Endothelial cell of umbilical vein (primary cell): ENCODE measurements at regions not wholly inside any gene's neighbourhood (a gene's known extent, or its start where the extent isn't known, plus 50 kb on each side); places are given as distances from the start of the nearest gene placed in this dataset.

ENCODE experiments used
- BruUV-seq: library from RNA; stranded (reverse); fragments of 400-500 nt; replicated peaks from 2 replicates; lab custom pipeline; 2021; lab: Mats Ljungman, UMichigan
- CTCF ChIA-PET: fragments of 300-600, 350-600 bp; sonication (Branson Sonifier 250); formaldehyde crosslinking; loops from one replicate; lab custom pipeline; 2021; ENCODE audit warnings: antibody characterized with exemption, inconsistent platforms; lab: Charles Lee
- POLR2A ChIA-PET: fragments of 300-600, 350-600 bp; sonication (Branson Sonifier 250); formaldehyde crosslinking; loops from one replicate; lab custom pipeline; 2021; ENCODE audit warnings: antibody characterized with exemption, inconsistent platforms; lab: Charles Lee
- DNase-seq: peaks from one replicate; pipeline ENCODE4 v3.0.0-alpha.2; 2011; ENCODE audit warnings: low read depth, low spot score
- FAIRE-seq: peaks from 2 replicates; lab custom pipeline; 2011; peaks lifted over from hg19 to GRCh38; lab: Jason Lieb, UNC
- H2AFZ ChIP-seq: 2 replicates; pipeline ENCODE4 v1.6.0; 2012; ENCODE audit warnings: low read depth, low read length, control low read depth, inconsistent platforms
- H3K27ac ChIP-seq: 2 replicates; pipeline ENCODE4 v1.5.1; 2011; ENCODE audit warnings: low read depth, mild to moderate bottlenecking, control low read depth, low read length, moderate library complexity; ENCODE audit not compliant: insufficient read depth
- H3K27me3 ChIP-seq, 2 experiments: 2 replicates each; pipeline versions ENCODE4 v1.6.0 to v1.6.1; 2011; ENCODE audit warnings: low read length in 2 of 2, mixed read lengths in 1 of 2; ENCODE audit not compliant: control insufficient read depth in 2 of 2, insufficient read depth in 2 of 2
- H3K36me3 ChIP-seq, 2 experiments: 2 replicates in 1 of 2; 3 replicates in 1 of 2; pipeline ENCODE4 v1.5.1; 2011; ENCODE audit warnings: low read length in 2 of 2, mild to moderate bottlenecking in 1 of 2, moderate library complexity in 1 of 2; ENCODE audit not compliant: control insufficient read depth in 2 of 2, insufficient read depth in 2 of 2; ENCODE audit errors: extremely low read depth in 1 of 2
- H3K4me1 ChIP-seq: 3 replicates; pipeline ENCODE4 v1.5.1; 2011; ENCODE audit warnings: mild to moderate bottlenecking, low read length; ENCODE audit not compliant: control insufficient read depth, insufficient read depth; ENCODE audit errors: extremely low read depth
- H3K4me2 ChIP-seq: 2 replicates; pipeline ENCODE4 v1.6.1; 2011; ENCODE audit warnings: low read length, control low read depth, mixed read lengths; ENCODE audit not compliant: insufficient read depth
- H3K4me3 ChIP-seq, 3 experiments: fragments of 200-600 bp in 1 of 3; sonication (generic), shearing (Covaris generic) in 1 of 3; replicated peaks in 1 of 3; 2 replicates each; pipeline ENCODE4 v1.5.1; 2011 to 2016; ENCODE audit warnings: control low read depth in 3 of 3, low read length in 3 of 3, mild to moderate bottlenecking in 2 of 3, inconsistent platforms in 1 of 3, low read depth in 1 of 3, moderate library complexity in 1 of 3; ENCODE audit not compliant: insufficient read depth in 1 of 3
- H3K79me2 ChIP-seq: 2 replicates; pipeline ENCODE4 v1.6.0; 2012; ENCODE audit warnings: low read length, inconsistent platforms; ENCODE audit not compliant: control insufficient read depth, insufficient read depth
- H3K9ac ChIP-seq: replicated peaks from 2 replicates; pipeline ENCODE3; 2011; ENCODE audit warnings: low read length, control low read depth; ENCODE audit not compliant: insufficient read depth; ENCODE audit errors: extremely low read depth
- H3K9me1 ChIP-seq: replicated peaks from 3 replicates; pipeline ENCODE4 v1.6.0; 2011; ENCODE audit warnings: mild to moderate bottlenecking, low read length; ENCODE audit not compliant: control insufficient read depth, insufficient read depth; ENCODE audit errors: extremely low read depth
- H3K9me3 ChIP-seq: replicated peaks from 2 replicates; pipeline ENCODE4 v1.5.1; 2012; ENCODE audit warnings: low read length, inconsistent platforms; ENCODE audit not compliant: control insufficient read depth, insufficient read depth
- H4K20me1 ChIP-seq: replicated peaks from 2 replicates; pipeline ENCODE3; 2011; ENCODE audit warnings: mild to moderate bottlenecking, low read length; ENCODE audit not compliant: control insufficient read depth, insufficient read depth; ENCODE audit errors: extremely low read depth
- EZH2 ChIP-seq: IDR thresholded peaks from 2 replicates; pipeline ENCODE4 v1.6.1; 2012; ENCODE audit warnings: borderline replicate concordance, low read depth, mild to moderate bottlenecking, moderate library complexity, low read length, inconsistent platforms; ENCODE audit not compliant: severe bottlenecking
- FOS ChIP-seq: IDR thresholded peaks from 2 replicates; pipeline ENCODE4 v1.6.1; 2011; ENCODE audit warnings: mild to moderate bottlenecking, low read length, moderate library complexity, borderline replicate concordance; ENCODE audit not compliant: insufficient read depth
- GATA2 ChIP-seq: IDR thresholded peaks from 2 replicates; pipeline ENCODE4 v1.7.0; 2011; ENCODE audit warnings: low read depth, mild to moderate bottlenecking, moderate library complexity, mixed read lengths, low read length; ENCODE audit not compliant: insufficient read length, insufficient read depth
- JUN ChIP-seq: IDR thresholded peaks from 2 replicates; pipeline ENCODE4 v1.6.1; 2011; ENCODE audit warnings: borderline replicate concordance, low read depth; ENCODE audit not compliant: insufficient read length, insufficient read depth
- MYC ChIP-seq: IDR thresholded peaks from one replicate; pipeline ENCODE4 v1.6.1; 2011; ENCODE audit warnings: mild to moderate bottlenecking, low read depth, low read length
- POLR2A ChIP-seq: IDR thresholded peaks from 2 replicates; pipeline ENCODE4 v1.6.1; 2012; ENCODE audit warnings: low read depth, mild to moderate bottlenecking, control low read depth, low read length
- POLR2AphosphoS5 ChIP-seq: IDR thresholded peaks from 2 replicates; pipeline ENCODE4 v1.6.1; 2012; ENCODE audit warnings: low read depth, mild to moderate bottlenecking, control low read depth, low read length, moderate library complexity; ENCODE audit not compliant: insufficient read depth
- dilution Hi-C: fragments of 300-500 bp; cut with MboI; formaldehyde crosslinking; loops from one replicate; pipeline ENCODE4 v1.15.0; 2019; ENCODE audit warnings: low sequenced_read_pairs; ENCODE audit not compliant: extremely low pct_ligation_motif_present
- intact Hi-C: fragments of 100-400 bp; cut with micrococcal nuclease; formaldehyde crosslinking; loops from one replicate; pipeline ENCODE4 v1.10.0; 2022
- TF ChIP-seq, protein P1 (sequence below), 2 donors: IDR thresholded peaks; 1 replicate in 1 of 2; 2 replicates in 1 of 2; pipeline ENCODE4 v1.5.1; 2011; ENCODE audit warnings: low read length in 2 of 2, mild to moderate bottlenecking in 2 of 2, moderate library complexity in 2 of 2, control low read depth in 1 of 2, inconsistent platforms in 1 of 2, low read depth in 1 of 2; ENCODE audit not compliant: insufficient read depth in 1 of 2; ENCODE audit errors: extremely low read depth in 1 of 2
- TF ChIP-seq, protein P2 (sequence below): IDR thresholded peaks from 2 replicates; pipeline ENCODE4 v1.6.1; 2011; ENCODE audit not compliant: insufficient read depth, insufficient read length

- no peaks in the 10 kb centered on the region for H3K36me3 ChIP-seq
- DNase-seq: no peak
- no peak for FAIRE-seq
- H3K4me3 ChIP-seq: no peak overlapping the region
- H3K4me1 ChIP-seq: no peaks in the 10 kb centered on the region
- H3K9ac ChIP-seq: no peak overlapping the region
- no peaks in the 10 kb centered on the region for H3K9me1 ChIP-seq
- ChIA-PET POLR2A (no interaction called here), CTCF (no interaction called here)
- no peak overlapping the region for H3K27ac ChIP-seq
- no peak for TF ChIP-seq POLR2A
- no peak overlapping the region for H3K4me2 ChIP-seq
- H3K79me2 ChIP-seq: no peaks in the 10 kb centered on the region
- no TSS peak for BruUV-seq
- H4K20me1 ChIP-seq: no peaks in the 10 kb centered on the region
- no peak overlapping the region for H2AFZ ChIP-seq
- intact Hi-C loops: no loop called here
- H3K9me3 ChIP-seq: peaks cover 9% of the 10 kb centered on the region
- dilution Hi-C loops: no loop called here
- H3K27me3 ChIP-seq: no peaks in the 10 kb centered on the region
Measured at GRCh38 chr15:91407269-91407889, 307.3 kb downstream of the SV2B start.

- Histone ChIP-seq H3K9ac (no peak overlapping the region), H3K36me3 (no peaks in the 10 kb centered on the region), H3K27ac (no peak overlapping the region), H2AFZ (no peak overlapping the region), H3K9me1 (no peaks in the 10 kb centered on the region), H3K27me3 (no peaks in the 10 kb centered on the region), H3K4me2 (no peak overlapping the region), H3K4me3 (no peak overlapping the region), H4K20me1 (no peaks in the 10 kb centered on the region), H3K9me3 (peaks cover 9% of the 10 kb centered on the region), H3K4me1 (no peaks in the 10 kb centered on the region), H3K79me2 (no peaks in the 10 kb centered on the region)
- POLR2A ChIA-PET: no interaction called here
- dilution Hi-C loops: no loop called here
- BruUV-seq: no TSS peak
- TF ChIP-seq GATA2 (no peak), POLR2A (no peak), MYC (no peak), JUN (no peak), EZH2 (no peak), POLR2AphosphoS5 (no peak), FOS (no peak)
- TF ChIP-seq, protein P1, sequence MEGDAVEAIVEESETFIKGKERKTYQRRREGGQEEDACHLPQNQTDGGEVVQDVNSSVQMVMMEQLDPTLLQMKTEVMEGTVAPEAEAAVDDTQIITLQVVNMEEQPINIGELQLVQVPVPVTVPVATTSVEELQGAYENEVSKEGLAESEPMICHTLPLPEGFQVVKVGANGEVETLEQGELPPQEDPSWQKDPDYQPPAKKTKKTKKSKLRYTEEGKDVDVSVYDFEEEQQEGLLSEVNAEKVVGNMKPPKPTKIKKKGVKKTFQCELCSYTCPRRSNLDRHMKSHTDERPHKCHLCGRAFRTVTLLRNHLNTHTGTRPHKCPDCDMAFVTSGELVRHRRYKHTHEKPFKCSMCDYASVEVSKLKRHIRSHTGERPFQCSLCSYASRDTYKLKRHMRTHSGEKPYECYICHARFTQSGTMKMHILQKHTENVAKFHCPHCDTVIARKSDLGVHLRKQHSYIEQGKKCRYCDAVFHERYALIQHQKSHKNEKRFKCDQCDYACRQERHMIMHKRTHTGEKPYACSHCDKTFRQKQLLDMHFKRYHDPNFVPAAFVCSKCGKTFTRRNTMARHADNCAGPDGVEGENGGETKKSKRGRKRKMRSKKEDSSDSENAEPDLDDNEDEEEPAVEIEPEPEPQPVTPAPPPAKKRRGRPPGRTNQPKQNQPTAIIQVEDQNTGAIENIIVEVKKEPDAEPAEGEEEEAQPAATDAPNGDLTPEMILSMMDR (IDR thresholded peaks at IDR 0.05; ENCODE audit: extremely low read depth in 1 of 2, insufficient read depth in 1 of 2, low read depth in 1 of 2, low read length in 2 of 2): no peak
- TF ChIP-seq, protein P2, sequence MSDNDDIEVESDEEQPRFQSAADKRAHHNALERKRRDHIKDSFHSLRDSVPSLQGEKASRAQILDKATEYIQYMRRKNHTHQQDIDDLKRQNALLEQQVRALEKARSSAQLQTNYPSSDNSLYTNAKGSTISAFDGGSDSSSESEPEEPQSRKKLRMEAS: no peak
- FAIRE-seq (no peak), DNase-seq (no peak)
- CTCF ChIA-PET: no interaction called here
- intact Hi-C loops: no loop called here
Measured at GRCh38 chr15:91408476-91409076, 308.5 kb downstream of the SV2B start.
